Inflammatory macrophage (primary cell): ENCODE measurements at regions not wholly inside any gene's neighbourhood (a gene's known extent, or its start where the extent isn't known, plus 50 kb on each side); places are given as distances from the start of the nearest gene placed in this dataset.

ENCODE experiments used
- DNase-seq, 2 donors: peaks; one replicate each; pipeline ENCODE4 v3.0.0-alpha.2; 2020 to 2022

DNA sequence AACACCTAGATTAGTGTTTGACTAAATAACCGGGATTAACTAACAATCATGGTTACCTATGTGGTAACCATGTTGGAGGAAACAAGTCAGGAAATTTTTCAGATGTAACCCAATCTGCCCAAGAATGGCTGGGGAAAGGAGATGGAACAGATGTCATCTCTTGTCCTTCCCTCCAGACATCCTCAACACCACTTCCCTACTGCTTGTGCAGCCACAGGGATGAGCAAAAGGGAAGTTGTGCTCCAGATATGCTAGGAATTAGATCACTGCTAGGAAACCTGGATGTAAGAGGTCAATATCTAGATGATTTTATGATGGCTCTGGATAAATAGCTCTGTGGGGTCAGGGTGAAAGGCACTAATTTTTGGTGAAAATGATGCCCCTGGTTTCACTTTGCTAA is 61.3 kb upstream of the ELL2 start:
- no peak for DNase-seq

DNA sequence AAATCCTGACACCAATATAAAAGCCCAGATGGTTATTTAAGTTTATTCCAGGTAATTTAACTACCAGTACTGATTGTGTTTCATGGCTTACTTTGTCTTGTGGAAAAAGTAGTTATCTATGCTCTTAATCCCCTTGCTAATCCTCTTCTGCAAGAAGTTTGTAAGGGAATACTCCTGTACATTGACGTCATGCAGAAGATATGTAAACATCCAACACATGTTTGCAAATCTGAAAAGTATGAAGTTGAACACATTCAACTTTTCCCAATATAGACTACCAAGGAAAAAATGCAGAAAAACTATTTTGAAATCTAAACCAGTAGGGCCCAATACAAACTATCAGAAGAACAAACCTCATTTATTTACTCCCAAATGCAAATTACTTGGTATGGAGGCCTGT is 56.3 kb upstream of the ELL2 start:
- DNase-seq, result no peak

DNA sequence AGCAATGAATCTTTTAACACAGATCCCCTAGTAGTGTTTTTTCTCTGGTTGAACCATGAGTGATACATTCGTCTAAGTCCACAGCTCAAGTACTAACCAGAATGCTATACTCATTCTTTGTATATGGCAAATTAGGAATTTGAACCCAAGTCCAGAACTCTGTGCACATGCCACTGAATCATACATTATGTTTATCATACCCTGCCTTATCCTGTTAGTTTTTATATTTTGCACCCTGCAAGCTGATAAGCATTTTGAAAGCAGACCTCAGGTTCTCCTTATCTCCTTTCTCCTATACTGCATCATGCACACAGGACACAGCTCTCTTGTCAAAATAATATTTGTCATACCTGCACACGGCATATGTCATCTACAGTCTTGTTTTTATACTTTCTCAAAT is 54.6 kb upstream of the ELL2 start:
- no peak for DNase-seq

DNA sequence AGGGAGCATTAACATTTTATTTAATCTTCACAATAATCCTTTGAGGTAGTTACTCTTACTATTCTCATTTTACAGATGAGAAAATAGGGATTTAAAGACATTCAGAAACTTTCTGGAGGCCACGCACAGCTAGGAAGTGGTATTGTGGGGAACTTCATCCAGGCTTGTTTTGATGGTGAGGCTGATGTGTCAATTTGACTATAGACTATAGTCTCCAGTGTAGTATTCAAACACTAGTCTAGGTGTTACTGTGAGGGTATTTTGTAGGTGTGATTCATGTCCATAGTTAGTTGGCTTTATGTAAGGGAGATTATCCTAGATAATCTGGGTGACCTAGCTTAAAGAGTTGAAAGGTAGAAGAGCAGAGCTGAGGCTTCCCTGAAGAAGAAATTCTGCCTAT is 54.1 kb upstream of the ELL2 start:
- DNase-seq, result no peak

DNA sequence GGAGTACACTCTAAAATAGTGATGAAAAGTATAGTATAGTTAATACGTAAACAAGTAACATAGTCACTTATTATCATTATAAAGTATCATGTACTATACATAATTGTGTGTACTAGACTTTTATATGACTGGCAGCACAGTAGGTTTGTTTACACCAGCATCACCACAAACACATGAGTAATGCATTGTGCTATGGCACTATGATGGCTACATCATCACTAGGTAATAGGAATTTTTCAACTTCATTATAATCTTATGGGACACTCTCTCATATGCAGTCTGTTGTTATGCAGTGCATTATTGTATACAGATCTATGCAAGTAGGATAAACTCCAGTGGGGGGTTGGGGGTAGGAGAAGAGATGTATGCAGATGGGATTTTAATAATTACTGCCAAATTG is 52.7 kb upstream of the ELL2 start:
- no peak for DNase-seq

DNA sequence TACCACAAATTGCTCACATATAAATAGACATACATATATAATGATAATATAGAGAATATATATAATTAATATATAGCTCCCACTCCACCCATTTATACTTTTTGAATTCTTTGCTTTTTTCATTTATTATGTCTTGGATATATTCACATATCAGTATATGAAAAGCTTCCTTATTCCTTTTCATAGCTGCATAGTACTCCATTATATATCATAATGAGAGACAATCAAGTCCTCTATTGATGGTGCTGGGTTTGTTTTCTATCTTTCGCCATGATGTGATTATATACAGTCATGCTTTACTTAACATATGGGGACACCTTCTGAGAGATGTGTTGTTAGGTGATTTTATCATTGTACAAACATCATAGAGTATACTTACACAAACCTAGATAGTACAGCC is 51.6 kb upstream of the ELL2 start:
- DNase-seq, result no peak

DNA sequence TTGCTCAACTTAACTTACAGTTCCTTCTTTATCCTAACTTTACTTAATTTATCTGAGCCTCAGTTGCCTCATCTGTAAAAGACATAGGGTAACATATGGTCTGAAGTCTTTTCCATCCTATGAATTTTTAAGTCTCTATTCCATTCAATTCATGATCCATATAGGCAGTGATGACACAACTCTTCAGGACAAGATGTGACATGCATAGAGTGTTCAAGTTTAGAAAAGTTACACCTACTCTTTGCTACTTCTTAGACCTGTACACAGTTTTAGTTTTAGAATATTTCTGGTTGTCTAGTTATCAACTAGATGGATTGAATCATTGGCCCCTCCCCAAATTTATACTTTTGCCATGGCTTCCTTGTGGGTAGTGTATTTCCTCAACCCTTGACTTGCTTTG is 50.7 kb upstream of the ELL2 start:
- DNase-seq, result no peak
